Osteocyte (in vitro differentiated cells): ENCODE measurements at regions not wholly inside any gene's neighbourhood (a gene's known extent, or its start where the extent isn't known, plus 50 kb on each side); places are given as distances from the start of the nearest gene placed in this dataset.

Experiments
- DNase-seq: peaks from one replicate; pipeline ENCODE4 v3.0.0; 2021; ENCODE audit warnings: mixed read lengths; ENCODE audit not compliant: unreplicated experiment; ENCODE audit errors: extremely low spot score
- H3K27ac Mint-ChIP-seq: one replicate; pipeline ENCODE4 v1.8.0; 2021; ENCODE audit warnings: mild to moderate bottlenecking, mixed read lengths; ENCODE audit not compliant: unreplicated experiment
- H3K27me3 Mint-ChIP-seq: one replicate; pipeline ENCODE4 v1.8.0; 2021; ENCODE audit warnings: mixed read lengths; ENCODE audit not compliant: unreplicated experiment
- H3K36me3 Mint-ChIP-seq: one replicate; pipeline ENCODE4 v1.8.0; 2021; ENCODE audit warnings: mixed read lengths; ENCODE audit not compliant: unreplicated experiment
- H3K4me1 Mint-ChIP-seq: one replicate; pipeline ENCODE4 v1.8.0; 2021; ENCODE audit warnings: mixed read lengths; ENCODE audit not compliant: unreplicated experiment
- H3K4me3 Mint-ChIP-seq: one replicate; pipeline ENCODE4 v1.8.0; 2021; ENCODE audit warnings: mild to moderate bottlenecking, moderate library complexity, mixed read lengths; ENCODE audit not compliant: unreplicated experiment
- H3K9me3 Mint-ChIP-seq: one replicate; pipeline ENCODE4 v1.8.0; 2021; ENCODE audit warnings: mixed read lengths; ENCODE audit not compliant: unreplicated experiment
- CTCF ChIP-seq: fragments of 200-600 bp; sonication (generic); IDR thresholded peaks from 2 replicates; pipeline ENCODE4 v1.5.0; 2021; ENCODE audit warnings: antibody characterized with exemption, mild to moderate bottlenecking, moderate library complexity

- DNase-seq = no peak
- H3K4me3 Mint-ChIP-seq = no peak overlapping the region
- H3K9me3 Mint-ChIP-seq = peaks cover 3% of the 10 kb centered on the region
- TF ChIP-seq CTCF = no peak
- H3K27ac Mint-ChIP-seq = no peak overlapping the region
- no peaks in the 10 kb centered on the region for H3K36me3 Mint-ChIP-seq
- H3K4me1 Mint-ChIP-seq = no peaks in the 10 kb centered on the region
- no peaks in the 10 kb centered on the region for H3K27me3 Mint-ChIP-seq
Measured at GRCh38 chr12:23185346-23185745, 560.4 kb downstream of the ETNK1 start.

- no peak overlapping the region for H3K4me3 Mint-ChIP-seq
- TF ChIP-seq CTCF = no peak
- H3K27me3 Mint-ChIP-seq = no peaks in the 10 kb centered on the region
- H3K9me3 Mint-ChIP-seq = peaks cover 3% of the 10 kb centered on the region
- DNase-seq = no peak
- no peak overlapping the region for H3K27ac Mint-ChIP-seq
- H3K36me3 Mint-ChIP-seq = no peaks in the 10 kb centered on the region
- no peaks in the 10 kb centered on the region for H3K4me1 Mint-ChIP-seq
Measured at GRCh38 chr12:23186950-23187349, 562.0 kb downstream of the ETNK1 start.

GRCh38 chr12:23193552-23193951 lies 568.6 kb downstream of the ETNK1 start:
- no peak for DNase-seq
- peaks cover 4% of the 10 kb centered on the region for H3K9me3 Mint-ChIP-seq

GRCh38 chr12:23197266-23197665 lies 572.3 kb downstream of the ETNK1 start:
- peak overlapping the region; percentile 31 for H3K4me3 Mint-ChIP-seq
- H3K27me3 Mint-ChIP-seq = no peaks in the 10 kb centered on the region
- H3K27ac Mint-ChIP-seq = peak overlapping the region; percentile 53

More at GRCh38 chr12:23193552-23193951, 568.6 kb downstream of the ETNK1 start:
- H3K4me1 Mint-ChIP-seq = peaks cover 19% of the 10 kb centered on the region
- H3K4me3 Mint-ChIP-seq = no peak overlapping the region
- no peaks in the 10 kb centered on the region for H3K27me3 Mint-ChIP-seq
- H3K36me3 Mint-ChIP-seq = no peaks in the 10 kb centered on the region
- TF ChIP-seq CTCF = no peak
- H3K27ac Mint-ChIP-seq = no peak overlapping the region

GRCh38 chr12:23202728-23203127 lies 577.8 kb downstream of the ETNK1 start:
- DNase-seq = no peak
- no peak overlapping the region for H3K27ac Mint-ChIP-seq
- H3K4me1 Mint-ChIP-seq = peaks cover 7% of the 10 kb centered on the region
- no peaks in the 10 kb centered on the region for H3K36me3 Mint-ChIP-seq
- TF ChIP-seq CTCF = no peak
- H3K9me3 Mint-ChIP-seq = peaks cover 3% of the 10 kb centered on the region
- H3K27me3 Mint-ChIP-seq = no peaks in the 10 kb centered on the region
- no peak overlapping the region for H3K4me3 Mint-ChIP-seq

More at GRCh38 chr12:23197266-23197665, 572.3 kb downstream of the ETNK1 start:
- peaks cover 19% of the 10 kb centered on the region for H3K4me1 Mint-ChIP-seq
- DNase-seq = no peak
- no peak for TF ChIP-seq CTCF
- peaks cover 7% of the 10 kb centered on the region for H3K9me3 Mint-ChIP-seq
- no peaks in the 10 kb centered on the region for H3K36me3 Mint-ChIP-seq
